ENCODE measurements at regions not wholly inside any gene's neighbourhood (a gene's known extent, or its start where the extent isn't known, plus 50 kb on each side); places are given as distances from the start of the nearest gene placed in this dataset.

- Histone ChIP-seq H3K36me3 (ENCODE audit: insufficient read depth, low read length) (no peaks in the 10 kb centered on the region), H3F3A (ENCODE audit: low read depth) (no peaks in the 10 kb centered on the region), H3K79me2 (ENCODE audit: insufficient read depth, low read length) (no peaks in the 10 kb centered on the region), H3K9ac (ENCODE audit: low read depth, low read length, poor library complexity, severe bottlenecking) (no peak overlapping the region), H3K9me2 (replicated peaks; ENCODE audit: low read depth, low read length) (no peaks in the 10 kb centered on the region), H2AFZ (ENCODE audit: low read length) (no peak overlapping the region), H3K4me1 (ENCODE audit: insufficient read depth, low read length, poor library complexity, severe bottlenecking) (no peaks in the 10 kb centered on the region), H3K27me3 (ENCODE audit: insufficient read depth, low read length, poor library complexity, severe bottlenecking) (no peaks in the 10 kb centered on the region), H3K4me2 (ENCODE audit: low read depth, low read length, poor library complexity, severe bottlenecking) (no peak overlapping the region), H3K9me3 (ENCODE audit: insufficient read depth, low read depth, low read length) (no peaks in the 10 kb centered on the region), H3K4me3 (ENCODE audit: low read length, poor library complexity, severe bottlenecking) (no peak overlapping the region), H4K20me1 (ENCODE audit: insufficient read depth, low read length, poor library complexity, severe bottlenecking) (no peaks in the 10 kb centered on the region)
- TF ChIP-seq EZH2phosphoT487 (IDR thresholded peaks at IDR 0.05; ENCODE audit: borderline replicate concordance), result no peak
- TF ChIP-seq, protein P1, sequence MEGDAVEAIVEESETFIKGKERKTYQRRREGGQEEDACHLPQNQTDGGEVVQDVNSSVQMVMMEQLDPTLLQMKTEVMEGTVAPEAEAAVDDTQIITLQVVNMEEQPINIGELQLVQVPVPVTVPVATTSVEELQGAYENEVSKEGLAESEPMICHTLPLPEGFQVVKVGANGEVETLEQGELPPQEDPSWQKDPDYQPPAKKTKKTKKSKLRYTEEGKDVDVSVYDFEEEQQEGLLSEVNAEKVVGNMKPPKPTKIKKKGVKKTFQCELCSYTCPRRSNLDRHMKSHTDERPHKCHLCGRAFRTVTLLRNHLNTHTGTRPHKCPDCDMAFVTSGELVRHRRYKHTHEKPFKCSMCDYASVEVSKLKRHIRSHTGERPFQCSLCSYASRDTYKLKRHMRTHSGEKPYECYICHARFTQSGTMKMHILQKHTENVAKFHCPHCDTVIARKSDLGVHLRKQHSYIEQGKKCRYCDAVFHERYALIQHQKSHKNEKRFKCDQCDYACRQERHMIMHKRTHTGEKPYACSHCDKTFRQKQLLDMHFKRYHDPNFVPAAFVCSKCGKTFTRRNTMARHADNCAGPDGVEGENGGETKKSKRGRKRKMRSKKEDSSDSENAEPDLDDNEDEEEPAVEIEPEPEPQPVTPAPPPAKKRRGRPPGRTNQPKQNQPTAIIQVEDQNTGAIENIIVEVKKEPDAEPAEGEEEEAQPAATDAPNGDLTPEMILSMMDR (conservative IDR thresholded peaks at IDR 0.05; ENCODE audit: low read length), result no peak
Measured at GRCh38 chr13:78054157-78054556, 135.5 kb upstream of the EDNRB start.

DNA sequence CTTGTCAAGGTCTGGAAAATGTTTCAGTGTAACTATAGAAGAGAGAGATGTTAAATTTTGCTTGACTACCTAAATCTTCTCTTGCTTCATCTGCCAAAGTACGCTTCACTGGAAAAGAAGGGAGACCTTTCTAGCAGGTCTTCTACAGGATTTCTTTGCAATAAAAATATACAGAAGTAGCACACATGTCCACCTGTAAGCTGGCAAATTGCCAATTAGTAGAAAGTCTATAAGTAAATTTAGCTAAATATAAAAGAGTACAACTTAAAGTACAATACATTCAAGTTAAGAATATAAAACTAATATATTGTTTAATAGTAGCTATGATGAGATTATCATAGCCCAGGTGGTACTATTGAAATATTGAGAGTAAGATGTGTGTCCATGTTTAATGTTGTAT is 128.5 kb upstream of the EDNRB start:
- TF ChIP-seq, protein P1 (conservative IDR thresholded peaks at IDR 0.05; ENCODE audit: low read length), result no peak
- TF ChIP-seq EZH2phosphoT487 (IDR thresholded peaks at IDR 0.05; ENCODE audit: borderline replicate concordance), result no peak
- H3K9me3 ChIP-seq (ENCODE audit: insufficient read depth, low read depth, low read length), result no peaks in the 10 kb centered on the region
- H3K79me2 ChIP-seq (ENCODE audit: insufficient read depth, low read length), result no peaks in the 10 kb centered on the region

GRCh38 chr13:78046331-78046730 is 127.7 kb upstream of the EDNRB start:
- H3K27me3 ChIP-seq (ENCODE audit: insufficient read depth, low read length, poor library complexity, severe bottlenecking), result no peaks in the 10 kb centered on the region
- TF ChIP-seq EZH2phosphoT487 (IDR thresholded peaks at IDR 0.05; ENCODE audit: borderline replicate concordance), result no peak
- TF ChIP-seq, protein P1 (conservative IDR thresholded peaks at IDR 0.05; ENCODE audit: low read length), result no peak
- no peaks in the 10 kb centered on the region for H3K36me3 ChIP-seq (ENCODE audit: insufficient read depth, low read length)
- no peaks in the 10 kb centered on the region for H3F3A ChIP-seq (ENCODE audit: low read depth)
- H2AFZ ChIP-seq (ENCODE audit: low read length), result no peak overlapping the region
- H3K79me2 ChIP-seq (ENCODE audit: insufficient read depth, low read length), result no peaks in the 10 kb centered on the region
- no peaks in the 10 kb centered on the region for H4K20me1 ChIP-seq (ENCODE audit: insufficient read depth, low read length, poor library complexity, severe bottlenecking)
- no peaks in the 10 kb centered on the region for H3K4me1 ChIP-seq (ENCODE audit: insufficient read depth, low read length, poor library complexity, severe bottlenecking)
- H3K4me3 ChIP-seq (ENCODE audit: low read length, poor library complexity, severe bottlenecking), result no peak overlapping the region
- H3K9me2 ChIP-seq (replicated peaks; ENCODE audit: low read depth, low read length), result no peaks in the 10 kb centered on the region
- H3K4me2 ChIP-seq (ENCODE audit: low read depth, low read length, poor library complexity, severe bottlenecking), result no peak overlapping the region
- H3K9me3 ChIP-seq (ENCODE audit: insufficient read depth, low read depth, low read length), result no peaks in the 10 kb centered on the region
- H3K9ac ChIP-seq (ENCODE audit: low read depth, low read length, poor library complexity, severe bottlenecking), result no peak overlapping the region

More for the DNA sequence above, 128.5 kb upstream of the EDNRB start:
- no peaks in the 10 kb centered on the region for H3K9me2 ChIP-seq (replicated peaks; ENCODE audit: low read depth, low read length)
- no peaks in the 10 kb centered on the region for H3F3A ChIP-seq (ENCODE audit: low read depth)
- no peaks in the 10 kb centered on the region for H3K36me3 ChIP-seq (ENCODE audit: insufficient read depth, low read length)
- H3K27me3 ChIP-seq (ENCODE audit: insufficient read depth, low read length, poor library complexity, severe bottlenecking), result no peaks in the 10 kb centered on the region
- no peak overlapping the region for H3K4me2 ChIP-seq (ENCODE audit: low read depth, low read length, poor library complexity, severe bottlenecking)
- no peak overlapping the region for H2AFZ ChIP-seq (ENCODE audit: low read length)
- no peaks in the 10 kb centered on the region for H4K20me1 ChIP-seq (ENCODE audit: insufficient read depth, low read length, poor library complexity, severe bottlenecking)
- no peak overlapping the region for H3K9ac ChIP-seq (ENCODE audit: low read depth, low read length, poor library complexity, severe bottlenecking)
- no peaks in the 10 kb centered on the region for H3K4me1 ChIP-seq (ENCODE audit: insufficient read depth, low read length, poor library complexity, severe bottlenecking)
- H3K4me3 ChIP-seq (ENCODE audit: low read length, poor library complexity, severe bottlenecking), result no peak overlapping the region

All from Loucy (cell line).